Hematopoietic multipotent progenitor cell treated with erythropoietin and hydrocortisone succinate and interleukin-3 and kit ligand, for 17 days (in vitro differentiated cells): ENCODE measurements at regions not wholly inside any gene's neighbourhood (a gene's known extent, or its start where the extent isn't known, plus 50 kb on each side); places are given as distances from the start of the nearest gene placed in this dataset.
"Not testable (repeated sequence)": the region's sequence is repeated elsewhere in the genome, so short reads cannot be mapped to it uniquely, and the experiment has no call there.

Experiments used
- DNase-seq: peaks from one replicate; pipeline ENCODE4 v3.0.0-alpha.2; 2015; ENCODE audit warnings: low spot score

DNA sequence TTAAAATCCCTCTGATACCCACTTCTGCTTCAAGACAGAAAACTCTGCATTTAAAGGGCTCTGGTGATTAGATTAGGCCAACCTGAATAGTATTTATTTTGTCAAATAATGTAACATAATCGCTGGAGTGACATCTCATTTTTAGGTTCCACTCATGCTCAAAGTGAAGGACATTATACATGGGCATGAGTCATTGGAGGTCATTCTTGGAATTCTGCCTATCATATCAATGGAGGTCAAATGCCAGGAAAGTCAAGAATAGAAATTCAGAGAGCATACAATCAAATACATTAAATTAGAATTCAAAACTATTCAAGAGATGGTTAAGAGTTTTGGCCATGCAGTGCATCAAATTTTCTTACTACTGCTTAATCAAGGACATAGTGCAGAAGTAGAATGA is 50.8 kb upstream of the PRSS1 start:
- DNase-seq, result no peak

- no peak for DNase-seq
These were observed 52.0 kb upstream of the PRSS1 start for GRCh38 chr7:142697270-142697669.

DNA sequence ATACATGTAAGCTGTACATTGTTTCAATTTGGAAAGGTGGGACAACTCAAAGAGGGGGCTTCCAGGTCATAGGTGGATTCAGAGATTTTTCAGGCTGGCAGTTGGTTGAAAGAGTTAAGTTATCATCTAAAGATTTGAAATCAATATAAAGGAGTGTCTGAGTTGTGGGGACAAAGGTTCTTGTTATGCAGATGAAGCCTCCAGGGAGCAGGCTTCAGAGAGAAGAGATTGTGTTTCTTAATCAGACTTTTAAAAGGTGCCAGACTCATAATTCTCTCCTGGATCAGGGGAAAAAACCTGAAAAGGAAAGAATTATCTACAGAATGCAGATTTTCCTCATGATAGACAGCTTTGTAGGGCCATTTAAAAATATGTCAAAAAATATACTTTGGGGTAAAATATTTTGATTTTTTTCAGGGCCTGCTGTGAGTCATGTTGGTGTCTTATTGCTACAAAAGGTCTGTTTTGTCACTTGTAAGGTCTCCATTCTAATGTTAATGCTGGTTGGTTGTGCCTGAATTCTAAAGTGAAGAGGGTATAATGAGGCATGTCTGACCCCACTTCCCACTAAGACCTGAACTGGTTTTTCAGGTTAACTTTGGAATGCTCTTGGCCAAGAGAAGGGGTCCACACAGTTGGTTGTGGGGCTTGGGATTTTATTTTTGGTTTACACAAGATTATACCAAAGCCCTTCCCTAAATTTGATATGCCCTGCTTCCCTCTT is 52.7 kb upstream of the PRSS1 start:
- no peak for DNase-seq

DNA sequence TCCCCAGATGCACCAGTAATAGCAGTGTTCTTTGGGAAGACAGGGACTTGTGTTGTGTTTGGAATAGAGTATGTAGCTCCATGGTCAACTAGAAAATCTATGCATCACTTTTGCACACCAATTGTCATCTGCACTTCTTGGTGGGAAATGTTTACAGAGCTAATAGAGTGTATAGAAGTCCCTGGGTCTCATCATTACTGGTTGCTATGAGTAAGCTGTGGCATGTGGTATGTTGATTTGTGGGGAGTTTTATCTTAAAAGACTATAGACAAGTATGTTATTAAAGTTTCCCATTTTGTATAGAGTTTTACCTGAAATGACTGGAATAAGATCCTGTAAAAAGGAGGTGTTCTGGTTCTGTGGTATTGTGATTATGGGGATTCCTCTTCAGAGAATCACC is 55.4 kb upstream of the PRSS1 start:
- DNase-seq, result no peak

DNA sequence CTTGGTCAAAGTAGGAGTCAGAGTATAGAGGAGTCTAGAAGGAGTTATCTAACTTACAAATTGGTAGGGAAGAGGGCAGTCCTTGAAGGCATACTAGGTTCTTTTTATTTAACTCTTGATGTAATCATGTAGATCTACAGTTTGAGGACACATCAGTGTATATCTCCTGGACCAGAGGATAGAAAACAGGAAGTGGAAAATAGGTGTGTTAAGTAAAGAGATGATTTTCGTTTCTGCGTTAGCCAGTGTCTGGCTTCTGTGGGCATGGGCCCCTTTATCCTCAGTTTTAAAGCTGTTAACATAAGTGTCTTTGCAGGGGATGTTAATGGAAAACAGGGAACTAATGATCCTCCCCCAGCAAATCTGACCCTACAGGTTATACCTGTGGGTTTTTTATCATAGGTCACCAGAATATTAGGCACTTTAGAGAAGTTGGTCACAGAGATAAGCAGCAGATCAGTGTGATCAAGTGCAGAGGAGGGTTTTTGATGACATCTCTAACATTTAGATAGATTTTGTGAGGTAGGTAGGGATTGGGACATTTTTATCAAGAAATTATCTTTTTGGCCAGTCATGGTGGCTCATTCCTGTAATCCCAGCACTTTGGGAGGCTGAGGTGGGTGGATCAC is 58.6 kb upstream of the PRSS1 start:
- no peak for DNase-seq

GRCh38 chr7:142689439-142690120 is 59.7 kb upstream of the PRSS1 start:
- no peak for DNase-seq

- DNase-seq, result no peak
These were observed 63.3 kb upstream of the PRSS1 start for GRCh38 chr7:142685877-142686508.

DNA sequence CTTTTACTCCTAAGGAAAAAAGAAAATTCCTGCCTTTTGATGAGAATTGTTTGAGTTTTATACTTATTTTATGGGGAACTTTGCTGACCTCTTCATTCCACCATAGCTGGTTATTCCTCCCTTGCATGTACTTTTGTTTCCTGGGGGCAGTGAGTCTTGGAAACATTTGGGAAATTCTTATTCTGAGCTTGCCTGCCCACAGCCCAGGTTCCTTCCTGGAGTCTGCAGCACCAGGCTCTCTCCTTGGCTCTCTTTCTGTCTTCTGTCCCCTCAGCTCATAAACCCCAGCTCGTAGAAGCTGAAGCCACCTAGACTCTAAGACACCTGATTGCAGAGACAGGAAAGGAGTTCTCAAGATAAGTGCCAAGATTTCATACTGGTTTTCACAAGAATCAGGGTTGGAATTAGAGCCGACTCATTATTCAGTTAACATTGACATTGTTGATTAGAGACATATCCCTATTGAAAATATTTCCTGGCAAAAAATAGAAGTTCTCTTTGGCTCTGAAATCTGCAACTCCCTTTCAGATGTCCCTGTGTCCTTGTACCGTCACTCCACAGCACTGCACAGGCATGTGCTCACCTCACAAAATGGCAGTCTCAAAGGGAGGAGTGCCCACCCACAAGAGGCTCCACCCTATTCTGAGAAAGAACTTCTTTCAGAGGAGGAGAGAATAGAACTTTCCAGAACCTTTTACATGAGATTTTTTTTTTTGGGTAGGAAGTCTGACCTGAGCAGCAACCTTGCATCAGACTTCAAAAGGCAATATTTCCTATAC is 67.8 kb upstream of the PRSS1 start:
- DNase-seq, result no peak

- DNase-seq, result no peak
These were observed 77.8 kb upstream of the PRSS1 start for GRCh38 chr7:142671506-142671905.

DNA sequence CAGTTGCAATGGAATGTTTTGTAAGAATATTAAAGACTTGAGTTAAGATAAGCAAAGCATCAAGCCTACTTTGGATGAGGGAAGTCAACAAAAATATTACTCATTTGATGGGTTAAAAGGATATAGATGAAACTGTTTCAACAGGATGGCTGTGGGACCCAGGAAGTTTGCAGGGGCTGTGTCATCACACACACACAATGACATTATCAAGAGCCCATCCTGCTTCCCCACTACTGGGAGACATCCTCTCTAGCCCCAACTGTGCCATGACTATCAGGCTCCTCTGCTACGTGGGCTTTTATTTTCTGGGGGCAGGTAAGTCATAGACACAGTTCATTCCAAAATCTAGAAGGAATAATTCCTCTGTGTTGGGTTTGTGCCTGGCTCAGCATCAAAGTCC is 78.8 kb upstream of the PRSS1 start:
- no peak for DNase-seq

GRCh38 chr7:142669074-142669654 is 80.1 kb upstream of the PRSS1 start:
- DNase-seq, result peak; percentile 15

DNA sequence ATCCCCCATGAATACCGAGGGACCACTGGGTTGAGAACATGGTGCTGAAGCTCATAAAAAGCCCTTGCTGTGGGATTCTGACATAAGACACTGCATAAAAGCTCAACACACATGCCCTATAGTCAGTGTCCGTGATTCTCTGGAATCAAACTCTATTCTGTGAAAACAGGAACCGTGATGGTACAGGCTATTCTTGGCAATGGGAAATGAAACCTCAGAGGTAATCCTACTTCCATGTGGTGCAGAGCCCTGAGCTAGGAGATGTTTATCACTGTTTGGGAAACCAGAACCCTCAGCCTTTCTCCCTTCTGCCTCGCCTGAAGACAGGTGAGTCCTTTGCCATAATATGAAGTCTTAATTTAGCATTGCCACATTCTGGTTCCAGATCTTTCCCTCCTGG is 80.8 kb upstream of the PRSS1 start:
- no peak for DNase-seq

DNA sequence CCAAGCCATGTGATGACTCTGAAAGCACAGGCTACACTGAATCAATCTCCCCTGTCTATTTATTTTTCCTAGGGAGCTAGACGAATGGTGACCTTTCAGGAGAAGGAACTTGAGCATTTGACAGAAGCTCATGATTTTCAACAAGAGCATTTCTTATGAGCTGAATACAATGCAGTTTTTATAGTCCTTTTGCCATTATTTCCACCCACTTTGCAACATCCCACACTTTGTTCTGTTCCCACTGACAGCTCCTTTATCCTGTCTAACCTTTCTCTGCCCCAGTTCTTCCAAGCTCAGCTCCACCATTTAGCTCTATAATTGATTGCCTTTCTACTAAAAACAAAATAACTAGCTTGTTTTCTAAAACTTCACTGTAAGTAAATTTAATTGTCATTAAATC is 91.9 kb upstream of the PRSS1 start:
- no peak for DNase-seq

GRCh38 chr7:142654398-142654797 is 94.9 kb upstream of the PRSS1 start:
- DNase-seq, result no peak

DNA sequence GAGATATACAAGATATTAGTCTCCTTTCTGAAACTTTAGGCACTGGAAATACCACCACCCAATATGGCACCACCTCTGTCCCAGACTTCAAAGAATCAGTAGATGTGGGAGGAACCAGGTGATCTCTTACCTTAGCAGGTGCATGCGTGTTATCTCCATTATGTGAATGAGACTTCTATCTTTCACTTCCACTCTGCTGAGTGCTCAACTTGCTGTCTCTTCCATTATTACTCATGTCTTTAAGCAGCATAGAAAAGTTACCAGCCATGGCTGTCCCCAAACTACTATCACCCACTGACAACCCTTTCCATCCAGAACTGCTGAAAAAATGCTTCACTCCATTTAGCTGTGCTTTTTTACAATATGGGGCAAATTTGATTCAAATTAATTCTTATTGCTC is 101.5 kb upstream of the PRSS1 start:
- no peak for DNase-seq

DNA sequence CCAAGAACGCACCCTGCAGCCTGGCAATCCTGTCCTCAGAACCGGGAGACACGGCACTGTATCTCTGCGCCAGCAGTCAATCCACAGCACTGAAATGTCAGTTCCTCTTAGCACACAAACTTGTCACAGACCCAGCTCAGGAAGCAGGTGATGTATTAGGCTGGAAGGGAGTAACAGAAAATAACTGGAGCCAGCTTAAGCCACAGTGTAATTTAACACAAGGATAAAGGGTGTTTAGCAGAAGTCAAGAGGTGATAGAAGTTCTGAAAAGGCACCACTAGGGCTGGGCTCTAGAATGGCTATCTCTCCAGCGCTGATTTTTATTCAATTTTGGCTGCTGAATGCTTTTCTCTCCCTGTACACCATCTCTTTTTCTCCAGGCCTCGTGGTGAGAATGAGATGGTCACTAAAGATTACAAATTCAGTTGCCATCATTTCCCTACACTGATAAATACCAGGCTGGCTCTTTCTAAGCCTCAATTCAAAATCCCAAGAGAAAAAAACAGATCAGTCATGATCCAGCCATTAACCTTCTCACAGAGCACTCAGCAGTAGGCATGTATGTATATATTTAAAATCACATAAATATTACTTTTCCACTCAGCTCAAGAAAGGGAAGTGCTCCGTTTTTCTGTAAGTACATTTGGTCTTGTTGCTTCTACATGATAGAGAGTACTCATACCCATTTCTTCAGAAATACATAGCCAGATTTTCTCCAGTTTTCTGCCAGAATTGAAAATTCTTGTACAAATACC is 102.7 kb upstream of the PRSS1 start:
- DNase-seq, result no peak

DNA sequence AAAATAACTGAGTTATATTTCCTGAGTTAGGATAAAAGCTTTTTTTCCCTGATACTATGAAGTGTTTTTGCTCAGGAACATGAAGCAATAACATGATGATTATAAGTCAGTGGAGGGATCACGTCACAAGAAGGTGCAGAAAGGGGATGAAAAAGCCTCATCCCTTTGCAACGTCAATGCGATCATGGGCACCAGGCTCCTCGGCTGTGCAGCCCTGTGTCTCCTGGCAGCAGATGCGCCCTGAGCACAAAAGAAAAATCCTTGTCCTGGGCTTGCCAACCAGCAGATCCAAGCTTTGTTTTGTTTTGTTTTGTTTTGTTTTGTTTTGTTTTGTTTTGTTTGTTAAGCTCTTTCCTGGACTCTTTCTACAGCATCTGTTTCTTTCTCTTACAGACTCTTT is 103.5 kb upstream of the PRSS1 start:
- no peak for DNase-seq

- no peak for DNase-seq
These were observed 107.0 kb upstream of the PRSS1 start for GRCh38 chr7:142642316-142642715.

- DNase-seq, result not testable (repeated sequence)
These were observed 108.0 kb upstream of the PRSS1 start for GRCh38 chr7:142641252-142641651.

DNA sequence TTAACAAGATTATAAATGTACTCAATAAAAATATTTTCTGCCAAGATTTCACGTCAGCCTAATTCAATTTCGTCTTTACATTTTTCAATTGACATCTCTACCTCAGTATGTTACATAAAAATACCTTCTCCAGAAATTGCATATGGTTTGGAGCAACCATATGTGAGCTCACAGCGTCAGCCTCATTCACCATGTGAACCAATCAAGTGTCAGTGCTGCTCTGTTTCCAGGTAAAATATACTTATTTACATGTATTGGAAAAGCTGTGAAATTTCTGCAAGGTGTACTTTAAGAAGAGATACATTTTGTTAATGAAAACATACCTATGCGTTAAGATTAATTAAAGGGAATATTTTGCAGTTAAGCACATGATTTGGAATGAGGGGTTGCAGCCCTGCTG is 110.7 kb upstream of the PRSS1 start:
- DNase-seq, result no peak

- no peak for DNase-seq
These were observed 112.0 kb upstream of the PRSS1 start for GRCh38 chr7:142637240-142637639.
